GM18951 (cell line): ENCODE measurements at regions not wholly inside any gene's neighbourhood (a gene's known extent, or its start where the extent isn't known, plus 50 kb on each side); places are given as distances from the start of the nearest gene placed in this dataset.
"Not testable (repeated sequence)": the region's sequence is repeated elsewhere in the genome, so short reads cannot be mapped to it uniquely, and the experiment has no call there.

Experiments used
- POLR2A ChIP-seq: IDR thresholded peaks from 4 replicates; pipeline ENCODE4 v1.6.1; 2011; ENCODE audit warnings: mild to moderate bottlenecking; ENCODE audit not compliant: insufficient read length, insufficient read depth; ENCODE audit errors: extremely low read depth
- in situ Hi-C: fragments of 300-500 bp; cut with MboI; formaldehyde crosslinking; loops from one replicate; pipeline ENCODE4 v1.12.0; 2022; ENCODE audit warnings: low sequenced_read_pairs, mixed read lengths, inconsistent platforms; ENCODE audit not compliant: unreplicated experiment

DNA sequence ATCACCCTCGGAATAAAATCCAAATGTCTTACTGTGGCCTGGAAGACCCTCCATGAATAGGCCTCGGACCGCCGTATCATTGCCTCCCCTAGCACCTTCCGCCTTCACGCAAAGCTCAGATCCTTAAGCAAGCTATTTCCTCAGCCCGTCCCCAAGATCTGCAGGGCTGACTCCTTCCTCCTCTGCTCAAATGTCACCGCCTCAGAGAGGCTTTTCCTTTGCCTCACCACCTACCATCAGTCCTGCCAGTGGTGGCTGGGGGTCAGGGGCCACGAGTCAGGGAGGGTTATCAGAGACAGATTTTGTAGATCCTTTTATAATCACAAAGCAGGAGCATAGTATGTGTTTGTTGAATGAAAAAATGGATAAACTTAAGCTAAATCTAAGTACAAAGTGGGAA lies 74.4 kb upstream of the KIF2A start:
- TF ChIP-seq POLR2A: no peak
- in situ Hi-C loops: no loop called here

- in situ Hi-C loops: not testable (repeated sequence)
Measured at GRCh38 chr5:62232218-62232617, 73.8 kb upstream of the KIF2A start.

- in situ Hi-C loops: not testable (repeated sequence)
Measured at GRCh38 chr5:62233083-62234046, 72.6 kb upstream of the KIF2A start.

GRCh38 chr5:62236593-62236992 lies 69.4 kb upstream of the KIF2A start:
- in situ Hi-C loops: not testable (repeated sequence)

DNA sequence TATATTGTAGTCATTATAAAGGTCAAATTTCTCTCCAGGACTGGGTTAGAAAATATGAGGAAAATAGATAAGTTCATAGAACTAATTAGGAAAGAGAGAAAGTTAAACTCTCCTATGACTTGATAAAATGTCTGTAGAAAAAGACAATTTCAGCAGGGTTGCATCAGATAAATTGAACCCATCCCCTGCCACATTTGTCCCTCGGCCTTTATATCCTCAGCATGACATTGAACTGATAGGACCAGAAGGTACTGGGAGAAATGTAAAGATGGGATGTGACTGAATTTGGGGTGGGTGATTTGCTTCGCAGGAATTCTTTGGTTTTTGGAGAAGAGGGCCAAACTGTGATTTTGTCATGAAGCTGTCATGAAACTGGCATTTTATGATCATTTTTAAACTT lies 68.1 kb upstream of the KIF2A start:
- in situ Hi-C loops: not testable (repeated sequence)

DNA sequence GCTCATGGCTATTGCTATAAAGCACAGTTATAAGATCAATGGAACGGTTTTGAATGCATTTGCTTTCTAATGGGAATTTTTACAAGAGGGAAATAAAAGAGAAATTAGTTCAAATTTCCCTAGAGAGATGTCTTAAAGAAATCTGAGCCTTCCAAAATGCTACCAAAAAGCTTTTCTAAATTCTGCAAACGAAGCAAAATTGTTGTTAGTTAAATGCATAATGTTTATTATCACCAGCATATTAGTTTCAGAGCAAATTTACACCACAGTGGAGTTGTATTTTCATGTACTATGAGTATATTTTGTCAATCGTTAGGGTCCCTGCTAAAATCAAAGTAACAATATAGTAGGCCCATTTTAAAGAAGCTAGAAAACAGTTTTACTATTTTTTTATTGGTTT lies 67.4 kb upstream of the KIF2A start:
- in situ Hi-C loops: not testable (repeated sequence)

GRCh38 chr5:62240494-62240893 lies 65.5 kb upstream of the KIF2A start:
- in situ Hi-C loops: not testable (repeated sequence)

GRCh38 chr5:62242000-62242399 lies 64.0 kb upstream of the KIF2A start:
- in situ Hi-C loops: not testable (repeated sequence)

- in situ Hi-C loops: not testable (repeated sequence)
Measured at GRCh38 chr5:62243046-62243445, 63.0 kb upstream of the KIF2A start.

DNA sequence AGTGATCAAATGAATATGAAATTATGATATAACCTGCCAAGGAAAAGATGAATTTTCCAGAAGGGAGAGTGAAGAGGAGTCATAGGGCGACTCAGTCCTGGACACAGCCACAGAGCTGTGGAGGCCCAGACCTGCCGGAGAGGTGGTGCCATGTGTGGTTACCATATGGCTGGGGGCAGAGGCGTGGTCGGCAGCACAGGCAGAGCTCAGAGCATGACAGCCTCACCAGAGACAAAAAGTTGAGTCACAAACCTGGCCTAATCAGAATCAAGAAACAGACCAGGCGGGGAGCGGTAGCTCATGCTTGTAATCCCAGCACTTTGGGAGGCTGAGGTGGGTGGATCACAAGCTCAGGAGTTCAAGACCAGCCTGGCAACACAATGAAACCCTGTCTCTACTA lies 57.8 kb upstream of the KIF2A start:
- in situ Hi-C loops: not testable (repeated sequence)

- in situ Hi-C loops: not testable (repeated sequence)
Measured at GRCh38 chr5:62250085-62250484, 55.9 kb upstream of the KIF2A start.

- in situ Hi-C loops: not testable (repeated sequence)
Measured at GRCh38 chr5:62250919-62251318, 55.1 kb upstream of the KIF2A start.

GRCh38 chr5:62252519-62252918 lies 53.5 kb upstream of the KIF2A start:
- in situ Hi-C loops: not testable (repeated sequence)

- in situ Hi-C loops: not testable (repeated sequence)
Measured at GRCh38 chr5:62255551-62255950, 50.5 kb upstream of the KIF2A start.

DNA sequence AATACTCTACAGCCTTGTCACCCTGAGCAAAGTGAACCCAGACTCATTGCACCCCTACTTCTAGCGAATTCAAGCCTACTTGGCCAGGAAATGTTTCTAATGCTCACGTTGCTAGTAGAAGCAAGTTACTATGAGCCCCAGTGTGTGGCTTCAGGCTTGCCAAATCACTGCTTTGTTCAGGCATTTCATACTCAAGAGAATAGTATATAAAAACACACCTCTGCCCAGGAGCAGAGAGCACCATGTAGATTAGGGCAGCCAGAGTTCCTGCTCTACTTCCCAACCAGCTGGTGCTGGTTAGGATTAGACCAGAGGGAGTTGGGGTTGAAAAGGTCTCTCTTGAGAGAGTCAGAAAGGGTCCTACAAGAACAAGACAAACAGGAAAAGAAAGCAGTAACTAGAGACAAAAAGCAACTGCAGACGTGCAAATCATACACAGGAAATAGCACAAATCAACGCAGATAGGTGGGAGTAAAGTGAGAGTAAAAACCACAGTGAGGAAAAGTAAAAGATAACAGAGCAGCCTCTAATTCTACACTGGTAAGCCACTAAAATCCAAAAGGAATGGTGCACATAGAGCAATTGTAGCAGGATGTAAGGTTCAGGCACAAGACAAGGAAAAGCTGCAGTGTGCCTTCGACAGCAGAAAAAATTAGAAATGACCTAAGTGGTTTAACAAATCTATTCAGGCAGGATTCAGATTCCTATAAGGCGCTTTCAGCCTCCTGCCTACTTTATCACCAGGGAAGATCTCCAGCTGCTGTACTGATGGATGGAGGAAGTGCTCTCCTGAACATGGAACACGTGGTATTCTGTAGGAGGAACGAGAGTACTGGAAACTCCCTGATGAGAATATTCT lies 49.6 kb upstream of the KIF2A start:
- in situ Hi-C loops: no loop called here
- TF ChIP-seq POLR2A: no peak
